ENCODE measurements at regions not wholly inside any gene's neighbourhood (a gene's known extent, or its start where the extent isn't known, plus 50 kb on each side); places are given as distances from the start of the nearest gene placed in this dataset.

GRCh38 chr10:24157567-24157966 is 51.4 kb upstream of the KIAA1217 start:
- H3K79me2 ChIP-seq (ENCODE audit: control insufficient read depth, insufficient read depth, low read length, poor library complexity): no peaks in the 10 kb centered on the region
- H3K18ac ChIP-seq (ENCODE audit: low read length): no peak overlapping the region
- H2BK5ac ChIP-seq (ENCODE audit: low read depth, low read length, poor library complexity): no peak overlapping the region
- no peak overlapping the region for H3K4me2 ChIP-seq (ENCODE audit: low read length)
- H3K4me1 ChIP-seq (ENCODE audit: control insufficient read depth in 1 of 2, insufficient read depth in 2 of 2, low read length in 2 of 2): no peaks in the 10 kb centered on the region
- no peak overlapping the region for H2AFZ ChIP-seq (ENCODE audit: insufficient read depth, low read length, poor library complexity)
- no peak overlapping the region for H3K4ac ChIP-seq (ENCODE audit: low read depth, low read length)
- no peaks in the 10 kb centered on the region for H3K9me3 ChIP-seq (ENCODE audit: insufficient read depth, low read depth, low read length)
- H3K23ac ChIP-seq (ENCODE audit: low read length): no peak overlapping the region
- no peak overlapping the region for H4K8ac ChIP-seq (ENCODE audit: low read depth, low read length)
- no peak overlapping the region for H4K91ac ChIP-seq (ENCODE audit: low read depth, low read length)
- H2AK5ac ChIP-seq (ENCODE audit: low read length): no peak overlapping the region
- H4K12ac ChIP-seq (ENCODE audit: low read depth, low read length): no peak overlapping the region
- no peaks in the 10 kb centered on the region for H3K79me1 ChIP-seq (ENCODE audit: low read length)
- H3K14ac ChIP-seq (ENCODE audit: low read length): no peak overlapping the region
- H2BK120ac ChIP-seq (ENCODE audit: insufficient read depth, low read length, poor library complexity): no peak overlapping the region
- H3K27ac ChIP-seq (ENCODE audit: low read depth, low read length): no peak overlapping the region
- H3K27me3 ChIP-seq (ENCODE audit: insufficient read depth, low read length): no peaks in the 10 kb centered on the region
- no peak for DNase-seq
- no peaks in the 10 kb centered on the region for H3K36me3 ChIP-seq (ENCODE audit: control insufficient read depth in 1 of 2, insufficient read depth in 2 of 2, low read length in 2 of 2)
- no peak overlapping the region for H3K9ac ChIP-seq (ENCODE audit: low read length)
- no peak overlapping the region for H2BK12ac ChIP-seq (ENCODE audit: low read length)
- no peak overlapping the region for H3K4me3 ChIP-seq (ENCODE audit: low read depth, low read length)

Measured in trophoblast cell (in vitro differentiated cells and primary cell).